Uterus (tissue), 2 donors: ENCODE measurements at regions not wholly inside any gene's neighbourhood (a gene's known extent, or its start where the extent isn't known, plus 50 kb on each side); places are given as distances from the start of the nearest gene placed in this dataset.

Experiments
- POLR2A ChIP-seq, 2 donors: fragments of 450-650 bp; IDR thresholded peaks; one replicate each; pipeline ENCODE4 v1.6.1; 2016; ENCODE audit warnings: antibody characterized with exemption in 2 of 2, mild to moderate bottlenecking in 1 of 2, moderate library complexity in 1 of 2
- TF ChIP-seq, protein P1 (sequence below), 4 experiments: fragments of 200-600 bp in 2 of 4; fragments of 450-650 bp in 2 of 4; sonication (generic) in 2 of 4; IDR thresholded peaks; one replicate each; pipeline ENCODE4 v1.5.1; 2016 to 2019; ENCODE audit warnings: antibody characterized with exemption in 4 of 4, mild to moderate bottlenecking in 2 of 4, moderate library complexity in 1 of 4

DNA sequence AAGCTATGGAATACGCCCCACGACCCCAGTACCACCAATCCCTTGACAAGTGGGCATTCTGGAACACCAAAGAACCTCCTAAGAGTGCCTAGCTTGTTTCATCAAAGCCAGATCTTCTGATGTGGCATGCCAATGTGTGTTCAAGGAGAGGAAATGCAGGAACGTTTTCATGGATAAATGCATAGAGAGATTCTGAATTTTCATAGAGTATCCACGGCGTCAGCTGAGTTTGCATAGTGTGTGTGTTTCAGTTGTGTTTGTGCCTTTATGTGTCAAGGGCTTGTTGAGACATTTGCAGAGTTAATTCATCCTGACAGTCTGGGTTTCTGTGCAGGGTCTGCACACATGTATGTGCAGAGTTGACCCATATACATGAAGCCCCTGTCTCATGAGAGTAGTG, 172.7 kb upstream of the LRFN2 start:
- TF ChIP-seq POLR2A (IDR thresholded peaks at IDR 0.05), result no peak
- TF ChIP-seq, protein P1, sequence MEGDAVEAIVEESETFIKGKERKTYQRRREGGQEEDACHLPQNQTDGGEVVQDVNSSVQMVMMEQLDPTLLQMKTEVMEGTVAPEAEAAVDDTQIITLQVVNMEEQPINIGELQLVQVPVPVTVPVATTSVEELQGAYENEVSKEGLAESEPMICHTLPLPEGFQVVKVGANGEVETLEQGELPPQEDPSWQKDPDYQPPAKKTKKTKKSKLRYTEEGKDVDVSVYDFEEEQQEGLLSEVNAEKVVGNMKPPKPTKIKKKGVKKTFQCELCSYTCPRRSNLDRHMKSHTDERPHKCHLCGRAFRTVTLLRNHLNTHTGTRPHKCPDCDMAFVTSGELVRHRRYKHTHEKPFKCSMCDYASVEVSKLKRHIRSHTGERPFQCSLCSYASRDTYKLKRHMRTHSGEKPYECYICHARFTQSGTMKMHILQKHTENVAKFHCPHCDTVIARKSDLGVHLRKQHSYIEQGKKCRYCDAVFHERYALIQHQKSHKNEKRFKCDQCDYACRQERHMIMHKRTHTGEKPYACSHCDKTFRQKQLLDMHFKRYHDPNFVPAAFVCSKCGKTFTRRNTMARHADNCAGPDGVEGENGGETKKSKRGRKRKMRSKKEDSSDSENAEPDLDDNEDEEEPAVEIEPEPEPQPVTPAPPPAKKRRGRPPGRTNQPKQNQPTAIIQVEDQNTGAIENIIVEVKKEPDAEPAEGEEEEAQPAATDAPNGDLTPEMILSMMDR (IDR thresholded peaks at IDR 0.05), result no peak
